GM20000 (cell line): ENCODE measurements at regions not wholly inside any gene's neighbourhood (a gene's known extent, or its start where the extent isn't known, plus 50 kb on each side); places are given as distances from the start of the nearest gene placed in this dataset.

Source experiments
- DNase-seq: peaks from one replicate; pipeline ENCODE4 v3.0.0; 2012; ENCODE audit warnings: low spot score
- TF ChIP-seq, protein P1 (sequence below): IDR thresholded peaks from 2 replicates; pipeline ENCODE4 v1.5.1; 2012; ENCODE audit warnings: mild to moderate bottlenecking, control low read depth; ENCODE audit errors: extremely low read depth, missing control alignments

DNA sequence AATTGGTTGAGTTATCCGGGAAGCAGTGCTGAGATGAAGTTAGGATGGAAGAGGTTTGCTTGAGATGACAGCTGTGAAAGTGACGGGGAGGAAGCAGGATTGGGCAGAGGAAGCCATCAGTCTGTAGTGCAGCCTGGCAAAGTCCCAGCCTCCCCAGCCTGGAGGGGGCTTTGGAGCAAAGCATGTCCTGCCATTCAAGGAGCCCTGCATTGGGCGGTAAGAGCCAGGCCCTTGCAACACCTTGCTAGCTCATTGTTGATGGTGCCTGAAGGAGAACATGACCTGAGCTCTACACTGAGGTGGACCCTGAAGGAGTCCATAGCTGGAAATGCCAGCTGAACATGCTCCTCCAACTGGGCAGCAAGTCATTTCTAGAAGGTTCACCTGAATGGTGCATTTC, 228.9 kb downstream of the ACKR3 start:
- TF ChIP-seq, protein P1, sequence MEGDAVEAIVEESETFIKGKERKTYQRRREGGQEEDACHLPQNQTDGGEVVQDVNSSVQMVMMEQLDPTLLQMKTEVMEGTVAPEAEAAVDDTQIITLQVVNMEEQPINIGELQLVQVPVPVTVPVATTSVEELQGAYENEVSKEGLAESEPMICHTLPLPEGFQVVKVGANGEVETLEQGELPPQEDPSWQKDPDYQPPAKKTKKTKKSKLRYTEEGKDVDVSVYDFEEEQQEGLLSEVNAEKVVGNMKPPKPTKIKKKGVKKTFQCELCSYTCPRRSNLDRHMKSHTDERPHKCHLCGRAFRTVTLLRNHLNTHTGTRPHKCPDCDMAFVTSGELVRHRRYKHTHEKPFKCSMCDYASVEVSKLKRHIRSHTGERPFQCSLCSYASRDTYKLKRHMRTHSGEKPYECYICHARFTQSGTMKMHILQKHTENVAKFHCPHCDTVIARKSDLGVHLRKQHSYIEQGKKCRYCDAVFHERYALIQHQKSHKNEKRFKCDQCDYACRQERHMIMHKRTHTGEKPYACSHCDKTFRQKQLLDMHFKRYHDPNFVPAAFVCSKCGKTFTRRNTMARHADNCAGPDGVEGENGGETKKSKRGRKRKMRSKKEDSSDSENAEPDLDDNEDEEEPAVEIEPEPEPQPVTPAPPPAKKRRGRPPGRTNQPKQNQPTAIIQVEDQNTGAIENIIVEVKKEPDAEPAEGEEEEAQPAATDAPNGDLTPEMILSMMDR = no peak
- no peak for DNase-seq

- no peak for DNase-seq
- TF ChIP-seq, protein P1 = no peak
Observed at GRCh38 chr2:236799391-236800026, 229.9 kb downstream of the ACKR3 start.

- DNase-seq = no peak
- TF ChIP-seq, protein P1 = no peak
Observed at GRCh38 chr2:236802862-236803261, 233.2 kb downstream of the ACKR3 start.

- TF ChIP-seq, protein P1 = no peak
- no peak for DNase-seq
Observed at GRCh38 chr2:236803621-236804020, 234.0 kb downstream of the ACKR3 start.

DNA sequence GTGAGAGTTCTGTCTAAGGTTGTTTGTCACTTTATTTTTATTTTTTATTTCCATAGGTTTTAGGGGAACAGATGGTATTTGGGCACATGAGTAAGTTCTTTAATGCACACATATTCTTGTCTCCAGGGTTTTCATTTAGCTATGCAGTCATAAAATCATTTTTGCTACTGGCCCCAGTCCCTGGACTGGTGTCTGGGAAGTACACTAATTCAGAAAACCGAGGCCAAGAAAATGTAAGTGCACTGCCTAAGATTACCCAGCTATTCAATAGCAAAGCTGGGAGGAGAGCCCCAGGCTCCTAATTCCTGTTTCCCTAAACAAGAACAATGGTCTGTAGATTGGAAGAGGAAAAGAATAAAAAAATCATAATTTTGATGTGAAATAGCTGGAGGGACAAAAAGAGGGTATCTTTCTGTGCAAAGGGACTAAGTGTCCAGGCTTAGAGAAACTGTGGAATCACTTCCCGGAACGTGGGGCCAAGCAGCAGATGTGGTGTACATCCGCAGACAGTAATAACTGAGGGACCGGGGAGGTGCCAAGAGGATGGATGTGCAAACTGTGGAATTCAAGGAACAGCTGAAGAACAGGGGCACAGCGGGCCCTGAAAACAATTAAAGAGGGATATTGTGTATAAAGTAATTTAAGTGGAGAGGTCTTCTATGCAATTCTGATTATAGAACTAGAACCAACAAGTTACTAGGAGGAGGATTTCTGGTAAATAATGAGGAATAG, 236.3 kb downstream of the ACKR3 start:
- no peak for DNase-seq
- TF ChIP-seq, protein P1 = no peak

DNA sequence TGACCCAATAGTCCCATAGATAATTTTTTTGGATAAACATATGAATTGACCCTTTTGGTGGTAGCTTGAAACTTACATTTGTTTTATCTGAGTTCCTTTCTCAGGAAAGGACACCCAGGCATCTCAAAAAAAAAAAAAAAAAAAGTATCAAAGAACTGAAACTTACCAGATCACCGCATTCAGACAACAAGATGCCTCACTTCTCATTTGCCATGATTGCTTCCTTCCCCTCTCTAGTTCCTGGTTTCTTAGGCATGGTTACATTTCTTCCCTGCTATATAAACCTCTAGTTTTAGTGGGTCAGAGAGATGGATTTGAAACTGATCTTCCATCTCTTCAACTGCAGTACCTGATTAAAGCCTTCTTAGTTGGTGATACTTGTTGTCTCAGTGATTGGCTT, 240.1 kb downstream of the ACKR3 start:
- DNase-seq = no peak

More for the DNA sequence above, 240.1 kb downstream of the ACKR3 start:
- TF ChIP-seq, protein P1 = no peak
